HG03159 (cell line): ENCODE measurements at regions not wholly inside any gene's neighbourhood (a gene's known extent, or its start where the extent isn't known, plus 50 kb on each side); places are given as distances from the start of the nearest gene placed in this dataset.
A peak's percentile ranks its signal among the peaks of the same experiment; 100 is the strongest.
"Not testable (repeated sequence)": the region's sequence is repeated elsewhere in the genome, so short reads cannot be mapped to it uniquely, and the experiment has no call there.

Source experiments
- ATAC-seq: cut with Tn5 transposase; IDR thresholded peaks from one replicate; pipeline ENCODE4 v1.9.1; 2021; ENCODE audit warnings: mild to moderate bottlenecking, moderate library complexity; ENCODE audit not compliant: unreplicated experiment

DNA sequence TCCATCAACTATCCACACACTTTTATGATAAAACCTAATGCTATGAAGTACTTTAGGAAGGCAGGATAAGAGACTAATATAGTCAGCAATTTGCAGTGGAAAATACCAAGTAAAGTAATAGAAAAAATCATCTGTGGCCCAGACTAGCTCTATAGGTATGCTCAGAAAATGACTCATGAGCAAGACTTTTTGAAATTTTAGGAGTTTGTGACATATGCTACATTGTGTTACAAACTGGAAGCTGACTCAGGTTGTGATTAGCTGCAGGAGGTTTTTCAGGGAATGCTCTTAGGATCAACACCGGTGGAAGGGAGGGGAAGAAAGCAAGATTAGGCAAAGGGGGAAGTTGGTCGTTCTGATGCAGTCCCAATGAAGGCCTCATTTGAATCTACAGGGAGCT is 56.1 kb downstream of the FEZF1 start:
- ATAC-seq: no peak

DNA sequence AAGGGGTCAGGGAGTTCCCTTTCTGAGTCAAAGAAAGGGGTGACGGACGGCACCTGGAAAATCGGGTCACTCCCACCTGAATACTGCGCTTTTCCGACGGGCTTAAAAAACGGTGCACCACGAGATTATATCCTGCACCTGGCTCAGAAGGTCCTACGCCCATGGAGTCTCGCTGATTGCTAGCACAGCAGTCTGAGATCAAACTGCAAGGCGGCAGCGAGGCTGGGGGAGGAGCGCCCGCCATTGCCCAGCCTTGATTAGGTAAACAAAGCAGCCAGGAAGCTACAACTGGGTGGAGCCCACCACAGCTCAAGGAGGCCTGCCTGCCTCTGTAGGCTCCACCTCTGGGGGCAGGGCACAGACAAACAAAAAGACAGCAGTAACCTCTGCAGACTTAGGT is 65.8 kb downstream of the FEZF1 start:
- not testable (repeated sequence) for ATAC-seq

DNA sequence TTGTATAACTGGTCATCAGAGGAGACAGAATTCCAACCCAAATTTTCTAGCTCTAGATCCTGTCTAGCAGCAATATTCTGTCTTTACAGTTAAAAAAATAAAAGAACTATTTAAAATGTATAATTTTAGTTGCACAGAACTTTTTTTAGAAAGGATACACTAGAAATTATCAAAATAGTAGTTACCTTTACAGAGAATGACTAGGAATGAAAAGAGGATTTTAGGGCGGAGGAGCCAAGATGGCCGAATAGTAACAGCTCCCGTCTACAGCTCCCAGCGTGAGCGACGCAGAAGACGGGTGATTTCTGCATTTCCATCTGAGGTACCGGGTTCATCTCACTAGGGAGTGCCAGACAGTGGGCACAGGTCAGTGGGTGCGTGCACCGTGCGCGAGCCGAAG is 66.3 kb downstream of the FEZF1 start:
- not testable (repeated sequence) for ATAC-seq

DNA sequence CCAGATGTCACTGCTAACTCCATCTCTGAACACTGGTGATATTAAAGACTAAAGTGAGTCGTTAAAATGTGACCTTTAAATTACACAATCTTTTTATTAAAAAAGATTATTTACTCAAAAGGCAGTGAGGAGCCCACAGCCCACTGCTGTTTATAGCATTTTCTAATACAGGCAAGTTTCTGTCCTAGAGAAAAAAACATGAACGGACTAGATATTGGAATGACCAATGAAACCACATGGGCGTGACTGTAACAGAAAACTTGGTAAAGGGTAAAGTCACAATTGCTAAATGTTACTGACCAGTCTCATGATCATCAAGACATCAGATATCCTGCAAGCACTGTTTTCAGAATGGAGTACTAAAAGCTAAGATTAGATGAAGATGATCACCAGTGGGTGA is 78.7 kb downstream of the FEZF1 start:
- no peak for ATAC-seq

DNA sequence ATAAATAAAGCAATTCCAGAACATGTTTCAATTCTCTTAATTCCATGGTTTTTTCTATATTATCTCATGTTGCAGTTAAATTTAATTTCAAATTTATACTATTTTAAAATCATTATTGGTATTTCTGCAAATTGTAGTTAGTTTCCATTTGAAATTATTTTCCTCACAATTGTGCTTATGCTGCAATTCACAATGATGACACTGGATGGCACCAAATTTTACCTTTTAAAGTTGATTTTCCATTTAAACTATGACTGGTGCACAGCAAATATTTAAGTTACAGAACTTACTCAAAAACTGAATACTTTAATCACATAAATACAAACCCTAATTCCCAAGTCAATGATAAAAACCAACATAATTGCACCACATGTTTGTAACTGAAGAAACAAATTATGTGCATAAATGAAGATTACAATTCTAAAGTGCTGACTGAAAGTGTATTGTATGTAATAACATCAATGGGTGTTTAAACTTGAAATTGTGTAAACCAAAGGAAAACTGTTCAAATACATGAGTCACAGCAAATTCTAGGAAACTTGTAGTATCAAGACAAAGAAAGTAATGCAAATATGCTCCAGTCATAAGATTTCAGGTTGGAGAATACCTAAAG is 75.3 kb upstream of the AASS start:
- peak; percentile 71 for ATAC-seq

DNA sequence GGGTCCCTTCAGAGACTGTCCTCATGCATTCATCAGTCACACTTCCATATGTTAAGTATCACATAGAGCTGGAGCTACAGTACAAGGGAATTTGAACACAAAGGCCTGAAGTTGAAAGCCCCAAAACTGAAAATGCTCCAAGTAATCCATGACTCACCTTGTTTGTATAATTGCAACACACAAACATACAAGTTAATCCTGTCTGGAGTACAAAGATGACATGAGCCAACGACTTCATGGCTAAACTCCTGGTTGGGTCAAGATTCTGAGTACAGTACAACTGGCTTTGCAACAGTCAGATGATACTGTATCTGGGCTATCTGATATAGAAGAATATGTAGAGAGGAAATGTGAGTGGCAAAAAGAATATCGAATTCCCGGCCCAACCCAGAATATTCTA is 73.1 kb upstream of the AASS start:
- ATAC-seq: no peak

DNA sequence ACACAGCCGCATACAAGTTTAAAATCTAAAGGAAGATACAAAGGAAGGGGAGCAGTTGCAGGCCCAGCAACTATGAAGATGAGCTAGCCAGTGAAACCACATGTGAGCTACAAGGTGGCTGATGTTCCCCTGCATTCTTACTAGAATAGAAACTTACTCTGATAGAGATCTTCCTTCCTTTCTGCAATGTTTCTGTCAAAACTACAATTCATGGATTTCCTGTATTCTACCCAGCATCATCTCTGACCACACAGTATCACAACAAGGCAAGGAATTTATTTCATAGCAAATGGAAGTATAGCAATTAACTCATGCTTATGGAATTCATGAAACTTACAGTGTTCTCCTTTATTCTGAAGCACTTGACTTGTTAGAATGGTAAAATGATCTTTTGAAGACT is 68.7 kb upstream of the AASS start:
- ATAC-seq: no peak

DNA sequence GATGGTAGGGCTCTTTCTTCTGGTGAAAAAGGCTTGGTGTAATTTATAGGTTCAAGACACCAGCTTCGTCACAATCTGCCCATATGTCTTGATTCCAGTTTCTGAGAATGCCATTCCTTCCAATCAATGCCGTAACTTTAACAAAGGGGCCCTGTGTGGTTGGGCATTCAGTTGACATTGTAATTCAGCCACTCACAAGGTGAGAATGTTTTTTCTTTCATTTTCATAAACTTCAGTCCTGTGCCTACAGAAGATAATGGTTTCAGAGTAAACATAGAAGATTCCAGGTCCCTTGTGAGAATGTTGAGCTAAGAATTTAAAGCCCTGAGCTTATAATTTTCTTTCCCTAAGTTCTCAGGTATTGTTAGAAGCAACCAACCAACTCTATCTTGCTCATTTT is 67.3 kb upstream of the AASS start:
- no peak for ATAC-seq

DNA sequence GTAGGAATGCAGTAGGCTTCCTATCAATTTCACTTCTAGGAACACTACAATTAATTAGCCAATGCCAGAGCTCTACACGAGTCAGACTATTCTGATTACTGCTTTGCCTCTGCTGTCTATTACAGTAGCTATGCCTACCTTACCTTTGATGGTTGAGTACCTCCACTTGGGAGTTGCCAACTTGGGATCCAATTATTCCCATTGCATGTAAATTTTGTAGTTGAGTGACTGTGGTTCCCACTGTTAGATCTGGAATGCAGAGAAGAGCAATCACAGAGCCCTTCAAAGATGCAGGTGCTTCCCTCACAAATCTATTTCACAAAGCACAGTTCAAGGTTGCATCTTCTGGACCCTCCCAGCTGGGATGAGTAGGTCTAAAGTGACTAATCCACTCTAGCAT is 62.9 kb upstream of the AASS start:
- no peak for ATAC-seq

DNA sequence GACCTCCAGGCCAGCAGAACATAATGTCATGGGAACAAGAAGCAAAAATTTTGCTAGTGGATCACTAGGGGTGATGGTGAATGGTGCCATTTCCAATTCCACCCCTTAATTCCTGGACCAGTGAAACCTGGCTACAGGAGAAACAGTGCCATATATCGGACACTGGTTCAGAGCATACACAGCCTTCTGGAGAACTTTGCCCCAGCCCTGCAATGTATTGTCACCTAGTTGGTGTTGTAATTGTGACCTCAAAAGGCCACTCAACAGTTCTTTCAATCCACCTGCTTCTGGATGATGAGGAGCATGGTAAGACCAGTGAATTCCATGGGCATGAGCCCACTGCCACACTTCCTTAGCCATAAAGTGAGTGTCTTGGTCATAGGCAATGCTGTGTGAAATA is 59.8 kb upstream of the AASS start:
- ATAC-seq: no peak

DNA sequence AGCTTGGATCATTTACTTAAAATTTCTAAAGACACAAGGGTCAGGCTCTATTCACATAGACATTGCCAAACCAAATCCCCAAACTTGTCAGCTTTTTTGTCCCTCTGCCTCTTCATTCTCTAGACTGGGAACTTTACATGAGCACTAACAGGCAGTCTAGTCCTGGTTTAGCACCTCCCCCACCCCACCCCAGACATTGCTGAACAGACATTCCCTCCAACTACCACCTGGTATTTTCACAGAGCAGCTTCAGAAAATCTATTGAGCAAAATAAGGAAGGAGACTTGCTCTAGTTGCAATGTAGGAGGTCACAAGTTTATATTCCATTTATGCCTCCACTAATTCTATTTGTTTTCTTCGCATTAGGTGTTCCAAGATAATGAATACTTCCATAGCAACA is 56.8 kb upstream of the AASS start:
- ATAC-seq: no peak

DNA sequence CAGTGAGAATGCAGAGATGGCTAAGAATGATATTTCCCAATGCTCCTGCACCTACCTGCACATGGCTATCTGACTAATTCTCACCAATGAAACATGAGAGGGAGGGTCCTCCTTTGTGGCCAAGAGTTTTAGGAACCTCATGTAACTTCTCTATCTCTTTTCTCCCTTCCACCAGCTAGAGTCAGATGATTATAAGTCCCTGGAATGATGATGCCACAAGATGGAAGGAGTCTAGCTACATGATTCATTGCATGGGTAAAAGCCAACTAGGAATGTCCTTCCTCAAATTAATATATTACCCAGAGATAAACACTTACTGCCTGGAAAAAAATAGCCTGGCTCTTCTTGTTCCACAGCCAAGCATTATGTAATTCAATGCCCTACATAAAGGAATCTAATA is 55.1 kb upstream of the AASS start:
- no peak for ATAC-seq

DNA sequence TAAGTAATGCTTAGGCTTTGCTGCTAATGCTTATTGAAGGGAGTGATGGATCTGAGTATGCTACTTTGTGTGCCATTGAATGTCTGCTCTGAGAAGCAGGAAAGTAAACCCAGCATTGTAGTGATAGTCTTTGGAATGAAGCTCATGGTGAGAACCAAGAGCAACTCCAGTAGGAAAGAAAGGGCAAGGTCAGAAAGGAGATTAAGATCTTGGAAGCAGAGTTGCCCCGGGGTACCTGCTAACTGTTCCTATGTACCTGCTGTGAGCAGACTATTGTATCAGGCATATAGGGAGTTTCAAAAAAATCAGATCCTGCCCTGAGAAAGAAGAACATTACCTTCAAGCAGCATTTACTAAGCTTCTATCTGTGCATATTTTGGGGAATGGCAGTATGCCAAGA is 54.5 kb upstream of the AASS start:
- no peak for ATAC-seq
